ENCODE measurements at regions not wholly inside any gene's neighbourhood (a gene's known extent, or its start where the extent isn't known, plus 50 kb on each side); places are given as distances from the start of the nearest gene placed in this dataset.

DNA sequence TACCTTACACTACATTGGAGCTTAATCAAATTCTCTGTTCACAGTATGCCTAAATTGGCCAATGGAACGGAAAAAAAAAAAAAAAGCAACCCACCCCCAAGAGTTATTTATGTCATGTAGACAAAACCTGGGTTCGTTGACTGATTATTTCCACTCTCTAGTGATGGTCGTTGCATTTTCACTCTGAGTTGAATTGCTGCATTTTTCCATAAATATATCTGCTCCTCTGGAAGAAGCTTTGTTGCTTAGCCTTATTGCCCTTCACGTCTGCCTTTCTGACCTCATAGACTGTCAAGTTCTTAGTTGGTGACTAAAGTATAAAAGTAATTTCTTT lies 90.2 kb upstream of the RUNX1 start:
- TF ChIP-seq, protein P1, sequence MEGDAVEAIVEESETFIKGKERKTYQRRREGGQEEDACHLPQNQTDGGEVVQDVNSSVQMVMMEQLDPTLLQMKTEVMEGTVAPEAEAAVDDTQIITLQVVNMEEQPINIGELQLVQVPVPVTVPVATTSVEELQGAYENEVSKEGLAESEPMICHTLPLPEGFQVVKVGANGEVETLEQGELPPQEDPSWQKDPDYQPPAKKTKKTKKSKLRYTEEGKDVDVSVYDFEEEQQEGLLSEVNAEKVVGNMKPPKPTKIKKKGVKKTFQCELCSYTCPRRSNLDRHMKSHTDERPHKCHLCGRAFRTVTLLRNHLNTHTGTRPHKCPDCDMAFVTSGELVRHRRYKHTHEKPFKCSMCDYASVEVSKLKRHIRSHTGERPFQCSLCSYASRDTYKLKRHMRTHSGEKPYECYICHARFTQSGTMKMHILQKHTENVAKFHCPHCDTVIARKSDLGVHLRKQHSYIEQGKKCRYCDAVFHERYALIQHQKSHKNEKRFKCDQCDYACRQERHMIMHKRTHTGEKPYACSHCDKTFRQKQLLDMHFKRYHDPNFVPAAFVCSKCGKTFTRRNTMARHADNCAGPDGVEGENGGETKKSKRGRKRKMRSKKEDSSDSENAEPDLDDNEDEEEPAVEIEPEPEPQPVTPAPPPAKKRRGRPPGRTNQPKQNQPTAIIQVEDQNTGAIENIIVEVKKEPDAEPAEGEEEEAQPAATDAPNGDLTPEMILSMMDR (IDR thresholded peaks at IDR 0.05; ENCODE audit: low read depth, low read length), result no peak
- TF ChIP-seq, protein P2, sequence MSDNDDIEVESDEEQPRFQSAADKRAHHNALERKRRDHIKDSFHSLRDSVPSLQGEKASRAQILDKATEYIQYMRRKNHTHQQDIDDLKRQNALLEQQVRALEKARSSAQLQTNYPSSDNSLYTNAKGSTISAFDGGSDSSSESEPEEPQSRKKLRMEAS (IDR thresholded peaks at IDR 0.05; ENCODE audit: low read depth, low read length), result no peak
- no peak for TF ChIP-seq POLR2A (IDR thresholded peaks at IDR 0.05; ENCODE audit: extremely low read depth, insufficient read length)
